Heart right ventricle (tissue), 16 donors: ENCODE measurements at regions not wholly inside any gene's neighbourhood (a gene's known extent, or its start where the extent isn't known, plus 50 kb on each side); places are given as distances from the start of the nearest gene placed in this dataset.

Experiments used
- ATAC-seq, 8 donors: fragments of 200-7000 bp; cut with Tn5 transposase; one replicate each; pipeline ENCODE4 v1.9.1; 2020; ENCODE audit warnings: mild to moderate bottlenecking in 8 of 8, moderate library complexity in 8 of 8, moderate number of reproducible peaks in 1 of 8
- DNase-seq, 2 donors: peaks; one replicate each; pipeline ENCODE4 v3.0.0-alpha.2; 2020
- H3K27ac ChIP-seq, 10 donors: fragments of 200-600 bp; sonication (generic) in 2 of 10; one replicate each; pipeline versions ENCODE4 v1.5.0 to v1.8.0; 2020 to 2022; ENCODE audit warnings: mild to moderate bottlenecking in 3 of 10
- H3K27me3 ChIP-seq, 7 donors: fragments of 200-600 bp; one replicate each; pipeline ENCODE4 v1.8.0; 2021 to 2022; ENCODE audit warnings: mild to moderate bottlenecking in 2 of 7
- H3K36me3 ChIP-seq, 9 donors: fragments of 200-600 bp; sonication (generic) in 1 of 9; one replicate each; pipeline versions ENCODE4 v1.5.0 to v1.8.0; 2020 to 2022; ENCODE audit warnings: mild to moderate bottlenecking in 2 of 9
- H3K4me1 ChIP-seq, 9 donors: fragments of 200-600 bp; sonication (generic) in 1 of 9; one replicate each; pipeline versions ENCODE4 v1.5.0 to v1.8.0; 2020 to 2022; ENCODE audit warnings: mild to moderate bottlenecking in 4 of 9
- H3K4me3 ChIP-seq, 10 donors: fragments of 200-600 bp; sonication (generic) in 2 of 10; one replicate each; pipeline versions ENCODE4 v1.5.0 to v1.8.0; 2020 to 2022; ENCODE audit warnings: mild to moderate bottlenecking in 7 of 10, moderate library complexity in 2 of 10
- H3K9me3 ChIP-seq, 11 donors: fragments of 200-600 bp in 10 of 11; sonication (generic) in 2 of 11; one replicate each; pipeline versions ENCODE4 v1.5.0 to v1.8.0; 2013 to 2022; ENCODE audit warnings: mild to moderate bottlenecking in 2 of 11, control low read depth in 1 of 11, moderate library complexity in 1 of 11
- WGBS, 2 donors: extraction: QIAGEN DNeasy Blood & Tissue Kit; methylation state at CpG; one replicate each; pipeline ENCODE4 v1.1.7; 2013; ENCODE audit warnings: inconsistent platforms in 1 of 2; 5-methylcytosine and 5-hydroxymethylcytosine counted together
- intact Hi-C, 10 donors: fragments of 100-400 bp; cut with DNase I; formaldehyde crosslinking; loops; one replicate each; pipeline versions ENCODE4 v1.11.1 to v1.14.2; 2022
- TF ChIP-seq, protein P1 (sequence below), 9 donors: fragments of 200-600 bp; sonication (generic) in 2 of 9; IDR thresholded peaks; one replicate each; pipeline versions ENCODE4 v1.5.0 to v1.8.0; 2021 to 2022; ENCODE audit warnings: antibody characterized with exemption in 9 of 9, mild to moderate bottlenecking in 5 of 9, moderate library complexity in 1 of 9
- donor health status: Arrhythmogenic right ventricular cardiomyopathy.
- donor health status: ischemic (EF 13 %, LVEDD 7.1; RV severe dilation, severe dysfunction).
- donor health status: healthy with polysubstance abuse.
- donor health status: DM: no; HTN: yes; CAD: no.
- donor health status: DM: no; HTN: no; CAD: no.
- donor health status: ischemic (EF 25% LVEDD 6.9; RV normal size, moderate dysfunction).
- donor health status: ischemic (EF 25% LVEDD 5.7; RV mildly dilated, moderate dysfunction).
- donor health status: healthy.
- donor health status: DM: yes; HTN: yes; CAD: no.
- donor health status: Ischemic cardiomyopathy.
- donor health status: ischemic (EF 35%, LVEDD 5.7; RV mildly dilated, moderate dysfunction).
- donor health status: nonischemic (EF 11% LVEDD 7.7; RV severe dilation, severe dysfunction).
- donor health status: DM: yes; HTN: yes; CAD: no.
- donor health status: PGD.
- donor health status: ischemic (EF 29% LVEDD 5.4; RV normal size, mild dysfunction).
- donor health status: nonischemic (EF 23%, LVEDD 6.1; RV moderate dilation, normal function).

DNA sequence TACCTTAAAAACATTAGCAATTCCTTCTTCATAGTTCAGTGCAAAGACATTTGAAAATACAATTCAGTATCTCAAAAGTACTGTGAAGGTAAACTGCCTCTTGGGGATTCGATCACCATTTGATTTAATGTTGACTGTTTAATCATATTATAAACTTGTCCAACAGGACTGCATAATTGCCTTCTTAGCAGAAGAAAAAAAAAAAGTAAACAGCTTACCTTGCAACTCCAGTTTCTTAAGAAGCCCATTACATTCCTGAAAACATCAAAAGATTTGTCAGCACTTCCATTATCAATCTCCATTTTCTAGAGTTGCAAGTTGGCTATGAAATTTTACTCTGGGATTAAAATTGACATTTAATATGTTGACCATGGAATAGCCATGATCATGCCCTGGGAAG is 1154.6 kb downstream of the OLFM4 start:
- Histone ChIP-seq H3K9me3 (no peaks in the 10 kb centered on the region), H3K4me1 (no peaks in the 10 kb centered on the region), H3K4me3 (no peak overlapping the region), H3K27ac (no peak overlapping the region), H3K36me3 (no peaks in the 10 kb centered on the region), H3K27me3 (no peaks in the 10 kb centered on the region)
- no peak for ATAC-seq
- intact Hi-C loops: no loop called here
- 0 to 86% methylated on average over 1 of the region's 1 CpG for WGBS, 2 donors
- DNase-seq: no peak
- TF ChIP-seq, protein P1, sequence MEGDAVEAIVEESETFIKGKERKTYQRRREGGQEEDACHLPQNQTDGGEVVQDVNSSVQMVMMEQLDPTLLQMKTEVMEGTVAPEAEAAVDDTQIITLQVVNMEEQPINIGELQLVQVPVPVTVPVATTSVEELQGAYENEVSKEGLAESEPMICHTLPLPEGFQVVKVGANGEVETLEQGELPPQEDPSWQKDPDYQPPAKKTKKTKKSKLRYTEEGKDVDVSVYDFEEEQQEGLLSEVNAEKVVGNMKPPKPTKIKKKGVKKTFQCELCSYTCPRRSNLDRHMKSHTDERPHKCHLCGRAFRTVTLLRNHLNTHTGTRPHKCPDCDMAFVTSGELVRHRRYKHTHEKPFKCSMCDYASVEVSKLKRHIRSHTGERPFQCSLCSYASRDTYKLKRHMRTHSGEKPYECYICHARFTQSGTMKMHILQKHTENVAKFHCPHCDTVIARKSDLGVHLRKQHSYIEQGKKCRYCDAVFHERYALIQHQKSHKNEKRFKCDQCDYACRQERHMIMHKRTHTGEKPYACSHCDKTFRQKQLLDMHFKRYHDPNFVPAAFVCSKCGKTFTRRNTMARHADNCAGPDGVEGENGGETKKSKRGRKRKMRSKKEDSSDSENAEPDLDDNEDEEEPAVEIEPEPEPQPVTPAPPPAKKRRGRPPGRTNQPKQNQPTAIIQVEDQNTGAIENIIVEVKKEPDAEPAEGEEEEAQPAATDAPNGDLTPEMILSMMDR (IDR thresholded peaks at IDR 0.05): no peak

DNA sequence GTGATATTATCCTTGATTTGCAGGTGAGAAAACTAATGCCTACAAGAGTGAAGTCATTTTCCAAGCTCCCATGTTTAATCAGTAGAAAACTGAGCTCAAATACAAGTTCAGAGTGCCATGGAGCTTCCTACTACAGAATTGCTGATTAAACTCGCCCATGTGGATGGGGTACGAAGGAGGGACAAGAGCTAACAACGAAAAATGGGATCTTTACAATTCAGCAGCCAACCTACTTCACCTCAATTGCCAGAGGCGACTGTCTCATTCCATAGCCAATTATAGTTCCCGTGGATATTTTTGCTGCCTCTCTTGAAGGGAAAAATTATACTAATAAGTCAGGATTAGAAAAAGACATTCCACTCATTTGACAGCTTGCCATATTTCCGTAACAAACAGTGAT is 1155.1 kb downstream of the OLFM4 start:
- no peak overlapping the region for H3K27ac ChIP-seq
- ATAC-seq: no peak
- H3K4me3 ChIP-seq: no peak overlapping the region
- WGBS, 2 donors: 65 to 71% methylated on average over 6 of the region's 6 CpGs
- no peaks in the 10 kb centered on the region for H3K4me1 ChIP-seq
- intact Hi-C loops: no loop called here
- no peaks in the 10 kb centered on the region for H3K9me3 ChIP-seq
- DNase-seq: no peak
- TF ChIP-seq, protein P1 (IDR thresholded peaks at IDR 0.05): no peak
- no peaks in the 10 kb centered on the region for H3K36me3 ChIP-seq
- H3K27me3 ChIP-seq: no peaks in the 10 kb centered on the region

DNA sequence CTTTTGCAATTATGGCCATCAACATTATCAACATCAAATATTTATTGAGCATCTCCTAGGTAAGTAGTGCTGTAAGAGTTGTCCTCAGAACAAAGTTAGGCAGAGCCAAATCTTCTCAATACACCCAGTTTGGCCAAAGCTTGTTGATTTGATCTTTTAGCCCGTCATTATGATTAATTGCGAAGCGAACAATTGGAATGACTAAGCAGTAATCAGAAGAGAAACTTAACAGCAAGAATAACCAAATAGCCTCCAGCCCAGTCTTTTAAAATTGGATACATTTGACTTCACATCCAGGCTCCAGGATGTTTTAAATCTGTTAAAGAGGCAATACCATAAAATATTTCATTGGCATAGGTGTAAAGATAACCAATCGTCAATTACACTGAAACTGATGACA is 1156.0 kb downstream of the OLFM4 start:
- TF ChIP-seq, protein P1 (IDR thresholded peaks at IDR 0.05): no peak
- Histone ChIP-seq H3K36me3 (no peaks in the 10 kb centered on the region), H3K9me3 (no peaks in the 10 kb centered on the region), H3K4me1 (no peaks in the 10 kb centered on the region), H3K27me3 (no peaks in the 10 kb centered on the region), H3K27ac (no peak overlapping the region), H3K4me3 (no peak overlapping the region)
- ATAC-seq (no peak), DNase-seq (no peak)
- intact Hi-C loops: no loop called here
- WGBS, 2 donors: 86 to 87% methylated on average over 4 of the region's 4 CpGs

DNA sequence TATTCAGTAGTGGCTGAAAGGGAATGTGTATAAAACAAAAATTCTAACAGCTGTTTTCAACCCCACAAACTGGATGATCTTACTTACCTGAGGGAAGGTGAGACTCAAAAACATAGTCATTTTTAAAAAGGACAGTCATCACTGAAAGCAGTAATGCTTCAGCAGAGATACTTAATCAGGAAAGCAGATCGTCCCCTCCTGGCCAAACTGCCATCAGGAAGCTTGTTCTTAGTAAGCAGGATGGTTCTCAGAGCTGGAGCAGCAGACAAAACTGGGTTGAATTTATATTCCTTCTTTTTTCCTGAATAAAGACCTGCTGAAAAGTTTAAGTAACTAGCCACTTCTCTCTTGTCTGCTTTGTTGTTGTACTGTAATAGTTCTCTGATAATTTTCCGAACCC is 1156.5 kb downstream of the OLFM4 start:
- Histone ChIP-seq H3K4me3 (no peak overlapping the region), H3K9me3 (no peaks in the 10 kb centered on the region), H3K27me3 (no peaks in the 10 kb centered on the region), H3K4me1 (no peaks in the 10 kb centered on the region), H3K27ac (no peak overlapping the region), H3K36me3 (no peaks in the 10 kb centered on the region)
- no peak for ATAC-seq
- 40 to 61% methylated on average over 2 of the region's 2 CpGs for WGBS, 2 donors
- intact Hi-C loops: no loop called here
- DNase-seq: no peak
- TF ChIP-seq, protein P1 (IDR thresholded peaks at IDR 0.05): no peak

DNA sequence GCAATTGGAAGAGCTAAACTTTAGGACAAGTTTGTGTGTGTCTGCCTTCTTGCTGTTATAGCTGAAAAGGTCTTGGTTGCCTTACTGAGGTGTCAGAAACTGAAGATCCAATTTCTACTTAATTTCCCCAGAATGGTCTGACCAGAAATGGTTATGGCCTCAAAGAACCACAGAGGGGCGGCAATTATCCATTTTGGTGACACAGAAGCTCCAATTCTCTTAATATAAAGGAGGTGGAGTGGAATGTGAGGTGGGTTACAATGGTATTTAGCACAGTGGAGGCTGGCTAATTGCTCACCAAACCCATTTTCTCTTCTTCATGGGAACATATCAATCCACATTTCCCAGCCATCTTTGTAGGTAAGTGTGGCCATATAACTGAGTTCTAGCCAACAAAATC is 1157.2 kb downstream of the OLFM4 start:
- no peak overlapping the region for H3K4me3 ChIP-seq
- H3K27me3 ChIP-seq: no peaks in the 10 kb centered on the region
- H3K4me1 ChIP-seq: no peaks in the 10 kb centered on the region
- H3K9me3 ChIP-seq: no peaks in the 10 kb centered on the region
- no peak overlapping the region for H3K27ac ChIP-seq
- ATAC-seq: no peak
- no peaks in the 10 kb centered on the region for H3K36me3 ChIP-seq
- 51 to 64% methylated on average over 1 of the region's 1 CpG for WGBS, 2 donors
- TF ChIP-seq, protein P1 (IDR thresholded peaks at IDR 0.05): no peak
- intact Hi-C loops: no loop called here
- no peak for DNase-seq
